ENCODE measurements at regions not wholly inside any gene's neighbourhood (a gene's known extent, or its start where the extent isn't known, plus 50 kb on each side); places are given as distances from the start of the nearest gene placed in this dataset.

- no peaks in the 10 kb centered on the region for H3K27me3 ChIP-seq (ENCODE audit: insufficient read depth, low read length)
- H3K9me3 ChIP-seq (ENCODE audit: insufficient read depth, low read depth, low read length), result no peaks in the 10 kb centered on the region
- no peak overlapping the region for H3K27ac ChIP-seq (ENCODE audit: low read length)
- no peak overlapping the region for H3K9ac ChIP-seq (ENCODE audit: low read depth, low read length)
- H3K4me1 ChIP-seq (ENCODE audit: insufficient read depth, low read length), result no peaks in the 10 kb centered on the region
- H3K4me3 ChIP-seq (ENCODE audit: low read length), result no peak overlapping the region
- H3K36me3 ChIP-seq (ENCODE audit: insufficient read depth, low read depth, low read length), result no peaks in the 10 kb centered on the region
Observed at GRCh38 chr3:135907422-135908165, 57.9 kb upstream of the PPP2R3A start.

DNA sequence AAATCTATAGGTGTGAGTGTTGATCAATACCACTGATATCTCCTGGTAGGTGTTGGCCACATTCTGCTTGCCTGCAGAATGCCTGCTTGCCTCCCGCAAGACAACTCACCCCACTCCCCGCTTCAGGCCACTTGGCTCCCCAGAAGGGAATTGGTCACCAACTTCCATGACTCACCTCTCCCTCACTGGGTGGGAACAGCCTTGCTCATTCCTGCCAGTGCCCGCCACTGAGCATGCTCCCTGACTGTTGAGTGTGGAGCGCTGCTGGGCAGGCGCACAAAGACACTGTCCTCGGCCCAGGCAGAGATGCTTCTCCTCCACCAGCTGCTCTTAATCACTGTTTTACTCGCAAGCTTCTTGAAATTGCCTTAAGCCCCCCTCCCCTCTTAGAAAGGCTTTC is 57.3 kb upstream of the PPP2R3A start:
- no peaks in the 10 kb centered on the region for H3K36me3 ChIP-seq (ENCODE audit: insufficient read depth, low read depth, low read length)
- no peaks in the 10 kb centered on the region for H3K9me3 ChIP-seq (ENCODE audit: insufficient read depth, low read depth, low read length)
- no peaks in the 10 kb centered on the region for H3K27me3 ChIP-seq (ENCODE audit: insufficient read depth, low read length)
- H3K27ac ChIP-seq (ENCODE audit: low read length), result no peak overlapping the region
- H3K4me3 ChIP-seq (ENCODE audit: low read length), result no peak overlapping the region
- H3K4me1 ChIP-seq (ENCODE audit: insufficient read depth, low read length), result no peaks in the 10 kb centered on the region
- no peak overlapping the region for H3K9ac ChIP-seq (ENCODE audit: low read depth, low read length)

- H3K36me3 ChIP-seq (ENCODE audit: insufficient read depth, low read depth, low read length), result no peaks in the 10 kb centered on the region
- no peaks in the 10 kb centered on the region for H3K9me3 ChIP-seq (ENCODE audit: insufficient read depth, low read depth, low read length)
- no peaks in the 10 kb centered on the region for H3K27me3 ChIP-seq (ENCODE audit: insufficient read depth, low read length)
- no peak overlapping the region for H3K4me3 ChIP-seq (ENCODE audit: low read length)
- H3K9ac ChIP-seq (ENCODE audit: low read depth, low read length), result no peak overlapping the region
- no peak overlapping the region for H3K27ac ChIP-seq (ENCODE audit: low read length)
- H3K4me1 ChIP-seq (ENCODE audit: insufficient read depth, low read length), result no peaks in the 10 kb centered on the region
Observed at GRCh38 chr3:135908737-135909136, 56.8 kb upstream of the PPP2R3A start.

DNA sequence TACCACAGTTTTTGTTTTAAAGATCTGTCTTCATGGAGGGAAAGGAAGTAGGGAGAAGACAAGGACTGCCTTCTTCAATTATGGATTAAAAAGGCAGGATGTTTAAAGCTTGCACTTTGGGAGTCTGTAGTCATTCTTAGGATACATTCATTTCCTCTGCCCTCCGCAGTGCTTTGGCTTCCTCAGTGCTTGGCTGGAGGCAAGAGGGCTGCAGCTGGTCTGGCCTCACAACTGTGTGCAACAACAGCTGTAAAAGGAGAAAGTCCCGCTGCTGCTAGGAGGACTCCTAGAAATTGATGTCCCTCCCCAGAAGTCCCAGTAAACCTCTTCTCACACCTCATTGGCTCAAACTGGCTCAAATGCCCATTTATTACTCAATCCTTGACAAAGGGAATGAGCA is 54.4 kb upstream of the PPP2R3A start:
- Histone ChIP-seq H3K27me3 (ENCODE audit: insufficient read depth, low read length) (no peaks in the 10 kb centered on the region), H3K36me3 (ENCODE audit: insufficient read depth, low read depth, low read length) (no peaks in the 10 kb centered on the region), H3K9ac (ENCODE audit: low read depth, low read length) (no peak overlapping the region), H3K4me1 (ENCODE audit: insufficient read depth, low read length) (no peaks in the 10 kb centered on the region), H3K27ac (ENCODE audit: low read length) (no peak overlapping the region), H3K9me3 (ENCODE audit: insufficient read depth, low read depth, low read length) (no peaks in the 10 kb centered on the region), H3K4me3 (ENCODE audit: low read length) (no peak overlapping the region)

DNA sequence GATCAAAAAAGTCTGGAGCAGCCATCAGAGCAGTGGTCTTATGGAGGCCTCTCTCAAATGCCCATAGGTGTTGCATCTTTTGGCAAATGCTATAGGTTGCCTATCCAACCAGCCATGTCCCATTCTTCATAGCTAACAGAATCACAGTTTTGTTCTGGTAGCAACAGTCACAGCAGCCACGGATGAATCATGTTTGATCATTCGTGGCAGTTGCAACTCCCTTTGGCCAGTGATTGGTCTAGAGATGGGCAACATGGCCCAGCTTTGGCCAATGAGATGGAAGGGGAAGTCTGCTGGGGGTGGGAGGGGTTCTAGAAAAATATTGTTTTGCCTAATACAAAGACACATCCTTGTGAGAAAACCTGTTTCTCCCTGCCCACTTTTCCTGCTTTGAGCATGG is 50.3 kb upstream of the PPP2R3A start:
- Histone ChIP-seq H3K36me3 (ENCODE audit: insufficient read depth, low read depth, low read length) (no peaks in the 10 kb centered on the region), H3K27me3 (ENCODE audit: insufficient read depth, low read length) (no peaks in the 10 kb centered on the region), H3K27ac (ENCODE audit: low read length) (no peak overlapping the region), H3K4me1 (ENCODE audit: insufficient read depth, low read length) (no peaks in the 10 kb centered on the region), H3K9me3 (ENCODE audit: insufficient read depth, low read depth, low read length) (no peaks in the 10 kb centered on the region), H3K9ac (ENCODE audit: low read depth, low read length) (no peak overlapping the region), H3K4me3 (ENCODE audit: low read length) (no peak overlapping the region)

Data from iPS-20b (cell line).